ENCODE measurements at regions not wholly inside any gene's neighbourhood (a gene's known extent, or its start where the extent isn't known, plus 50 kb on each side); places are given as distances from the start of the nearest gene placed in this dataset.

- Histone ChIP-seq H3K4me2 (ENCODE audit: low read length) (no peak overlapping the region), H3K27ac (ENCODE audit: low read depth, low read length) (no peak overlapping the region), H3K36me3 (ENCODE audit: insufficient read depth, low read length) (no peaks in the 10 kb centered on the region), H4K20me1 (ENCODE audit: insufficient read depth, low read length) (no peaks in the 10 kb centered on the region), H3K27me3 (ENCODE audit: insufficient read depth, low read length) (no peaks in the 10 kb centered on the region), H3K9me3 (ENCODE audit: insufficient read depth, low read depth, low read length) (no peaks in the 10 kb centered on the region), H3K4me3 (ENCODE audit: insufficient read depth, low read depth, low read length) (no peak overlapping the region), H3K9ac (ENCODE audit: low read length) (no peak overlapping the region), H3K79me2 (ENCODE audit: insufficient read depth, low read length) (no peaks in the 10 kb centered on the region), H2AFZ (ENCODE audit: low read depth, low read length) (no peak overlapping the region), H3K4me1 (ENCODE audit: insufficient read depth, low read length) (no peaks in the 10 kb centered on the region)
- Mint-ChIP-seq H3K36me3 (ENCODE audit: low read depth, unreplicated experiment) (no peaks in the 10 kb centered on the region), H3K9me3 (ENCODE audit: unreplicated experiment) (no peaks in the 10 kb centered on the region), H3K27ac (ENCODE audit: unreplicated experiment) (no peak overlapping the region), H3K27me3 (ENCODE audit: low read depth, unreplicated experiment) (no peaks in the 10 kb centered on the region), H3K4me3 (ENCODE audit: unreplicated experiment) (no peak overlapping the region), H3K4me1 (ENCODE audit: low read depth, unreplicated experiment) (no peaks in the 10 kb centered on the region)
- FAIRE-seq = no peak
- TF ChIP-seq EZH2 (IDR thresholded peaks at IDR 0.05; ENCODE audit: insufficient read depth, low read length) = no peak
- no peak for TF ChIP-seq CTCF (IDR thresholded peaks at IDR 0.05; ENCODE audit: insufficient read depth, low read depth, low read length)
- DNase-seq (ENCODE audit: low read depth) = no peak
Observed at GRCh38 chr9:117825609-117826347, 121.6 kb downstream of the TLR4 start.

- DNase-seq (ENCODE audit: low read depth) (no peak), FAIRE-seq (no peak)
- H3K4me1 ChIP-seq (ENCODE audit: insufficient read depth, low read length) = no peaks in the 10 kb centered on the region
- Mint-ChIP-seq H3K36me3 (ENCODE audit: low read depth, unreplicated experiment) (no peaks in the 10 kb centered on the region), H3K9me3 (ENCODE audit: unreplicated experiment) (no peaks in the 10 kb centered on the region), H3K4me3 (ENCODE audit: unreplicated experiment) (no peak overlapping the region), H3K4me1 (ENCODE audit: low read depth, unreplicated experiment) (no peaks in the 10 kb centered on the region), H3K27ac (ENCODE audit: unreplicated experiment) (no peak overlapping the region), H3K27me3 (ENCODE audit: low read depth, unreplicated experiment) (no peaks in the 10 kb centered on the region)
- no peaks in the 10 kb centered on the region for H4K20me1 ChIP-seq (ENCODE audit: insufficient read depth, low read length)
- H2AFZ ChIP-seq (ENCODE audit: low read depth, low read length) = no peak overlapping the region
- no peak overlapping the region for H3K4me3 ChIP-seq (ENCODE audit: insufficient read depth, low read depth, low read length)
- no peaks in the 10 kb centered on the region for H3K79me2 ChIP-seq (ENCODE audit: insufficient read depth, low read length)
- H3K4me2 ChIP-seq (ENCODE audit: low read length) = no peak overlapping the region
- no peaks in the 10 kb centered on the region for H3K36me3 ChIP-seq (ENCODE audit: insufficient read depth, low read length)
- TF ChIP-seq CTCF (IDR thresholded peaks at IDR 0.05; ENCODE audit: insufficient read depth, low read depth, low read length) = no peak
- no peak overlapping the region for H3K27ac ChIP-seq (ENCODE audit: low read depth, low read length)
- H3K9me3 ChIP-seq (ENCODE audit: insufficient read depth, low read depth, low read length) = no peaks in the 10 kb centered on the region
- no peaks in the 10 kb centered on the region for H3K27me3 ChIP-seq (ENCODE audit: insufficient read depth, low read length)
- H3K9ac ChIP-seq (ENCODE audit: low read length) = no peak overlapping the region
Observed at GRCh38 chr9:117826837-117827236, 122.6 kb downstream of the TLR4 start.

- Histone ChIP-seq H3K9me3 (ENCODE audit: insufficient read depth, low read depth, low read length) (no peaks in the 10 kb centered on the region), H4K20me1 (ENCODE audit: insufficient read depth, low read length) (no peaks in the 10 kb centered on the region), H3K79me2 (ENCODE audit: insufficient read depth, low read length) (no peaks in the 10 kb centered on the region), H3K27me3 (ENCODE audit: insufficient read depth, low read length) (no peaks in the 10 kb centered on the region), H3K9ac (ENCODE audit: low read length) (no peak overlapping the region), H3K4me2 (ENCODE audit: low read length) (no peak overlapping the region), H3K27ac (ENCODE audit: low read depth, low read length) (no peak overlapping the region), H3K4me1 (ENCODE audit: insufficient read depth, low read length) (no peaks in the 10 kb centered on the region), H3K36me3 (ENCODE audit: insufficient read depth, low read length) (no peaks in the 10 kb centered on the region), H3K4me3 (ENCODE audit: insufficient read depth, low read depth, low read length) (no peak overlapping the region), H2AFZ (ENCODE audit: low read depth, low read length) (no peak overlapping the region)
- DNase-seq (ENCODE audit: low read depth) (no peak), FAIRE-seq (no peak)
- Mint-ChIP-seq H3K27ac (ENCODE audit: unreplicated experiment) (no peak overlapping the region), H3K36me3 (ENCODE audit: low read depth, unreplicated experiment) (no peaks in the 10 kb centered on the region), H3K27me3 (ENCODE audit: low read depth, unreplicated experiment) (no peaks in the 10 kb centered on the region), H3K9me3 (ENCODE audit: unreplicated experiment) (no peaks in the 10 kb centered on the region), H3K4me3 (ENCODE audit: unreplicated experiment) (no peak overlapping the region), H3K4me1 (ENCODE audit: low read depth, unreplicated experiment) (no peaks in the 10 kb centered on the region)
- TF ChIP-seq EZH2 (IDR thresholded peaks at IDR 0.05; ENCODE audit: insufficient read depth, low read length) (no peak), CTCF (IDR thresholded peaks at IDR 0.05; ENCODE audit: insufficient read depth, low read depth, low read length) (no peak)
Observed at GRCh38 chr9:117827456-117827855, 123.3 kb downstream of the TLR4 start.

Measured in astrocyte (in vitro differentiated cells and primary cell).